ENCODE measurements at regions not wholly inside any gene's neighbourhood (a gene's known extent, or its start where the extent isn't known, plus 50 kb on each side); places are given as distances from the start of the nearest gene placed in this dataset.

DNA sequence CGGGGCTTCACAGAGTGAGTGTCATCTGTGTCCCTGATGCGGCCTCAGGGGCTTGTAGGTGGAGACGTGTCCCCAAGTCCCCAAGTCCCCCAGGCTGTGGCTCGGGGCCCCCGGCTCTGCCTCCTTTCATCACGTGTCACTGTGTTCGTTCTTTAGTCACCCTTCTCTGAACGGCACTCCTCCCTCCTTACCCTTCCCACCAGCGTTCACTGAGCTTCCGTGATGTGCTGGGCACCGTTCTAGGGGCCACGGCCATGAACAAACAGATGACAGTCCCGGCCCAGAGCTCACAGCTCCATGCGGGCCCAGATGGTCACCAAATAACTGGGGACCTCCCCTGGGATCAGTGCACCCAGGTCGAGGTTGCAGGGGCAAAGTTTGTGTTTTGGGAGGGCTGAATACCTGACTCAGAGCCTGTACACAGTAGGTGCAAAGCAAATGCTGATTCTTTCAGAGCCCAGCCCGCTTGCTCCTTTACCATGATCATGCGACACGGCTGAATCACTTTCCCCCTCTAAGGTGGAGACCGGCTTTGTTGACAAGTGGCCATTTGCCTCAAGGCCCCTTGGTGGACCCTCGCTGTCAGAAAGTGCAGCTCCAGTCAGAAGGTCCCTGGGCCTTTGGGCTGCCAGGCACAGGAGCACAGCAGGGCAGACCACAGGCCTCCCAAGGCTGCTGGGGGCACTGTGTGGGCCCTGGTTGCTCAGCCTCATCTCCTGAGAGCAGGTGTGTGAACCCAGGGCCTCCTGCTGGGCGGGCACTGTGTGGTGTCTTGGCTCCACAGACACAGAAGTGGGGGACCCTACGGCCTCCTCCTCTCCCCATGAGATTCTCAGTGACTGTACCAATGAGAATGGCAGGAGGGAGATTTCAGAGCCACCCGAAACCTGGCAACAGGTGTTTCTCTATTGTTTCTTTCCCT lies 592.5 kb downstream of the PTPRU start:
- no peak for DNase-seq (ENCODE audit: low read depth in 2 of 3, low spot score in 2 of 3)

DNA sequence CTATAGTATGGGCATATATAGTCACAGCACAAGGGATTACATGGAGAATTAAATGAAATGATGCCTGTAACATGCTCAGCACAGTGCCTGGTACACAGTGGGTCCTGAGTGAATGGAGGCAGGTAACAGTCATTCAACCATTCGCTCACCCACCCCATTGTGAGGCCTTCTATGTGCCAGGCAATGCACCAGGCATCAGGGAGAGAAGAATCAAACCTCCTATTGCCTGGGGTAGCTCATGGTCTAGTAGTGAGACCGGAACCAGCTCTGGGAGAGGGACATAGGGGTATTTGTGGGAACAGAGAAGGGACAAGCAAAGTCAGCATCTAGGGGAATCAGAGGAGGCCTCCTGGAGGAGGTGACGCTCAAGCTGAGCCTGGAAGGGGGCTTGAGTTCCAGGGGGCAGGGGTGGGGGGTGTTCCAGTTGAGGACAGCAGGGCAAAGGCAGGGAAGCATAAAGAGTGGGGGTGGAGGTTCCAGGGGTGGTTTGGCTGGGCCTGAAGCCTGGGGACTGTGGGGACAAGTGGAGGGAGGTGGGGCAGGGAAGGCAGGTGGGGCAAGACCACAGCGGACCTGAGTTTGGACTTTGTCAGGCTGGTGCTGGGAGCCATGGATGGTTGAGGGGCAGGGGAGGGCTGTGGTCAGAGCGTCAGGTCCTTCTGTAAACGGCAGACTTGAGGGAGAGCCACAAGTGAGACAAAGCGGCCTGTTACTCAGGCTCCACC lies 591.6 kb downstream of the PTPRU start:
- DNase-seq (ENCODE audit: low read depth in 2 of 3, low spot score in 2 of 3), result no peak

DNA sequence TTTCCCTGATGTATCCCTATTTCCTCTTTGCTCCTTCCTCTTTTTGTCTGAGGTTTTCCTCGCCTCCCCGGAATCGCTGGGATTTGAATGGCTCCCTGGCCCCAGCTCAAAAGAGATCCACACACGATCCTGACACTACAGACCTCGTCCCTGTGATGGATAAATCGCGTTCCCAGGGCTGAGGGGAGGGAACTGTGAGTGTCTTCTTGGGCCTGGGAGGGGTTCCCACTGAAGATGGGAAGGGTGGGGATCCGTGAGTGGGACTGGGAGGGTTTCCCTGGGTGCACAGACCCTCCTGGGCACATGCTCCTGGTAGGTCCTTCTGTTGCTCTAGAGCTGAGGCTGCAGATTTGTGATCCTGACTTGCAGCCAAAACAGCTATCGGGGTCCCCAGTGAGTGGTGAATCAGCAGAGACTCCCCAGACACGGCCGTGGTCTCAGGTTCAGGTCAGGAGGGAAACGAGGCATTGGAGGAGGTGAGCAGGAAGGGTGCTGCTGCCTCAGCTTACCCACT lies 591.0 kb downstream of the PTPRU start:
- no peak for DNase-seq (ENCODE audit: low read depth in 2 of 3, low spot score in 2 of 3)

GRCh38 chr1:29826646-29827045 lies 590.3 kb downstream of the PTPRU start:
- no peak for DNase-seq (ENCODE audit: low read depth in 2 of 3, low spot score in 2 of 3)

DNA sequence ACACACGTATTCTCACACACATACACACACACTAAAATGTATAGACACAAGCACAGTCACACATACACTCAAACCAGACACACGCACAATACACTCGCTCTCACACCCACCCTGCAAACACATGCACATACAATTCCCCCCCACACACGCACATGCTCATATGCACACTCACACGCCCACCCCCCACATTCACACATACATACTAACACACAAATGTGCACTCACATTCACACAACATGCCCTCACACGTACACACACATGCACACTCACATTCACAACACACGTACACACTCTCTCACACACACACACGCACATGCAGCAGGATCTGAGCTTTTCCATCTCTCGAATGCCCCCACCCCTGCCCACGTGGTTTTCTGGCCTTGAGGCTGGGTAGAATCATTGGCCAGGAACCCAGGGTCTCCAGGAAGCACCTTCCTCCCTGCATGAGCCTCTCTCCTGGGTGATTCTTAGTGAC lies 589.7 kb downstream of the PTPRU start:
- DNase-seq (ENCODE audit: low read depth in 2 of 3, low spot score in 2 of 3), result no peak

DNA sequence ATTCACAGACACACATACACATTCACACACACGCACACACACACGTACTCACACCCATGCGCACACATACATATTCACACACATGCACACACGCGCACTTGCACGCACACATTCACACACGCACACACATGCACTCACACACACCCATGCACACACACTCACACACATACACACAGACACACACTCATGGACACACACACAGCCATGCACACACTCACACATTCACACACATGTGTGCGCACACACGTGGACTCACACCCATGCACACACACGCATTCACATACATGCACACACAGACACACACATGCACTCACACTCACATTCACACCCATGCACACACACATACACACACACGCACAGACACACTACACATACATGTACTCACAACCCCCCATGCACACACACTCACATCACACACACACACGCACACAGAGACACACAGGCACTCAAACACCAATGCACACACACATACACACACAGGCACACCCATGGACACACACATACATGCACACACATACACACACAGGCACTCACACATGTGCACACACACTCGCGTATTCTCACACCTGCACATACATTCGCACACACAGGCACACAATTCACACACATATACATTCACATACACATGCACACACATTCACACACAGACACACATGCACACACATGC lies 589.1 kb downstream of the PTPRU start:
- no peak for DNase-seq (ENCODE audit: low read depth in 2 of 3, low spot score in 2 of 3)

GRCh38 chr1:29824511-29825273 lies 588.4 kb downstream of the PTPRU start:
- no peak for DNase-seq (ENCODE audit: low read depth in 2 of 3, low spot score in 2 of 3)

DNA sequence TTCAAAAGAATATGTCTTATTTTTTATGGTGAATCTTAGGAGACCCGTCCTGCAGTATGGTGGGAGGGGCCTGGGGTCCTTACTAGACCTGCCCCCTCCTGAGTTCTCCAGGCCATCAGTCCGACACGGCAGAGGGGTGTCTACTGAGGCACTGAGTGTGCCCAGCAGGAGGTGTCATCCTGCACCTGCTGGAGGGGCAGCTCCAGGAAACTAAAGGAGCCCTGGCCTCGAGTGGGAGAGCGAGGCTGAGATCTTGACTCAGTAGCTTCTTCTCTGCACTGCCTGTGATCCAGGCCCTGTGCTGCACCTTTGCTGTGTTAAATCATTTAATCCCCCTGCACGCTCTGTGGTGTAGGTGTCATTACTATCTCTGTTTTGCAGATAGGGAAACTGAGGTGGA lies 587.7 kb downstream of the PTPRU start:
- no peak for DNase-seq (ENCODE audit: low read depth in 2 of 3, low spot score in 2 of 3)

GRCh38 chr1:29823561-29823960 lies 587.2 kb downstream of the PTPRU start:
- DNase-seq (ENCODE audit: low read depth in 2 of 3, low spot score in 2 of 3), result no peak

DNA sequence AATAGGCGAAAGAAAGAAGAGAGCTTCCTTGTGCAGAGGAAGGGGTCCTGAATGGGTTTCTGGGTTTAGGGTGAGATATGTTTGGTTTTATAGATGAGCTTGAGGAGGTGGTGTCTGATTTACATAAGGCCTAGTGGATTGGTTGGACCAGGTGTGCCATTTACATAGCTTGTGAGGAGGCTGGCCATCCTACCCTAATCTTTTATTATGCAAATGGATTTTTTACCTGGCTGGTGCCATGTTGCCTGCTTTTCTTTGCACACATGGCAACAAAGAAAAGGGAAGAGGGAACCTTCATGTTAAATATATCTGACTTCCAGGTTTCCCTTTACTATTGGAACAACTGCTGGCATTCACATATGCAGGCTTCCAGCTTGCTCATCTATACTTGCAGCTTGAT lies 585.3 kb downstream of the PTPRU start:
- no peak for DNase-seq (ENCODE audit: low read depth in 2 of 3, low spot score in 2 of 3)

- DNase-seq (ENCODE audit: low read depth in 2 of 3, low spot score in 2 of 3), result no peak
These were observed 584.1 kb downstream of the PTPRU start for GRCh38 chr1:29820401-29820800.

DNA sequence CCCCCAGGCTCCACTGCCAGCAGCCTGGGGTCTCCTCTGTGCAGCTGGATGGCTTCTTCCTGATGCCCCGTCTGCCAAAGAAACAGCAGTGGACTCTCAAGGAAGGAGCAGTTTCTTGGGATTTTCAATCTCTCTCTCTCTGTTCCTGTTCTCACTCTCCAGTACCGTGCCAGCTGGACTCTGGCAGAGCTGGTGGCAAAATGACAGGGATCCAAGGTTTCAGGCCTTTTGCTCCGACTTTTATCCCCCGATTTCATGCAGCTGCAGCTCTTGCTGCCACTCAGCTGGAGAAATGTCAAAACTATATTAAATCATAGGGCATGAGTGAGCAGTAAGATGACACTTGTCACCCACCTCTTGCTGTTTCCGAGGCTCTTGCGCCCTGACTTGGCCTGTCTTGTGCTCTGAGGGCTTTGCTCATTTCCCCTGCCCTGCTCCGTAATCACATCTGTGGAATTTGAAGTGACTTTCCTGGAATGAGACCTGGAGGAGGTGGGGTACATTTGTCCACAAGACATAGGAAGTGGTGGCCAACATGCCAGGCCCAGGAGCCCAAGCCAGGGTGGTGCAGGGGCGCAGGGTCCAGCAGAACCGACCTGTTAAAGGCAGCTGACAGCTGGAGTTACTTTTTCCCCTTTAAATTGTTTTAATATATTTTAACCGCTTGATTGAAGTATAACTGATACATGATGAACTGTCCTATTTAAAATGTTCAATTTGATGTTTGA lies 576.2 kb downstream of the PTPRU start:
- DNase-seq (ENCODE audit: low read depth in 2 of 3, low spot score in 2 of 3), result no peak

DNA sequence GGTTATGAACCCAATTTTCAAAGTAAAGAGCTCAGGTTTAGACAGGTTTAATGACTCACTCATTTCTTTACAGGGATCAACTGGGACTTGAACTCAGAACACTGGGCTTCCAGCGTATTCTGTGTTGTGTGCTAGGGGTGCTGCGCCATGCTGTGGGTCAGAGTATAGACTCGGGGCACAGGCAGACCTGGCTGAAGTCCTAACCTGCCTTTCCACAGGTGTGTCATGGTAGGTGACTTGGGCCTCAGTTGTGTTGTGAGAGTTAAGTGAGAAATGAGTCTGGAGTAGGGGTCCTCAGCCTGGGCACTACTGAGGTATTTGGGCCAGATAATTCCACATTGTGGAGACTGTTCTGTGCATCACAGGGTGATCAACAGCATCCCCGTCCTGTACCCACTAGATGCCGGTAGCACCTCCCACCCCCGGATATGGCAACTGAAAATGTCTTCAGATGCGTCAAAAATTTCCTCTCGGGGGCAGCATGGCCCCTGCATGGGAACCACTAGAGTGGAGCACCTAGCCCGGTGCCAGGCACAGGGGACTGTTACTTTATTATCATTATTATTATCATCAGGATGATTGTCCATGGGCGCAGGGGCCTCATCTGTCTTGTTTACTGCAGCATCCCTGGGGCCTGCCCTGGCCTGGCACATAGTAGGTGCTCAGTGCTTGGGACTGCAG lies 575.5 kb downstream of the PTPRU start:
- DNase-seq (ENCODE audit: low read depth in 2 of 3, low spot score in 2 of 3), result no peak

- no peak for DNase-seq (ENCODE audit: low read depth in 2 of 3, low spot score in 2 of 3)
These were observed 574.9 kb downstream of the PTPRU start for GRCh38 chr1:29811247-29811646.

GRCh38 chr1:29810121-29811120 lies 574.1 kb downstream of the PTPRU start:
- no peak for DNase-seq (ENCODE audit: low read depth in 2 of 3, low spot score in 2 of 3)

DNA sequence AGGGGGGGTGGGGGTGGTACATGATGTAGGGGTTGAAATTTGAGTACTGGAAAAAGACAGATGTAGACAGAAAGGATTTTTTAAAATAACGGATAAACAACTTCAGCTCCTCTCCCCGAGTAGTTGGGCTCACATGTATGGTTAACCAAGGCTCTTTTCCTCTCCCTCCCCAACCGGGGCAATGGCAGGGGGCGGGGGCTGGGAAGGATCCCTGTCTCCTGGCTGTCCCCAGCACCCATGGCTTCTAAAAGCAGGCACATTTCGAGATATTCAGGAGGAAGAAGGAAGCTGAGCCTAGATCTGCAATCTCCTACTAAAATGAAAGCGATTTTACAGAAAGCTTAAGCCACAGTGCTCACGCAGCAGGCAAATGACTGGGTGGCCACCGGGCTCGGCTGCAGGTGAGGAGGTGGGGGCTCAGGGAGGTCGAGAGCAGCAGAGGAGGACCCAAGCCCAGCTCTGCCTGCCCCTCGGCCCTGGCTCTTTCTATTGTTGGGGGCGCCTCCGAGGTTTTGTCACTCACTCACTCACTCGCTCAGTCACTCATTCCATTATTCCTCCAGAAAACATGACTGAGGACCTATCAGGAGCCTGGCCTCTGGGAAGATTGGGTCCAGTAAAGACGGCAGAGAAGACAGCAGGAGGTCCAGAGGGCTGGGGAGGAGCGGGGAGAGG lies 573.3 kb downstream of the PTPRU start:
- no peak for DNase-seq (ENCODE audit: low read depth in 2 of 3, low spot score in 2 of 3)
